ENCODE measurements at regions not wholly inside any gene's neighbourhood (a gene's known extent, or its start where the extent isn't known, plus 50 kb on each side); places are given as distances from the start of the nearest gene placed in this dataset.

- TF ChIP-seq CTCF (IDR thresholded peaks at IDR 0.05; ENCODE audit: low read depth, low read length) (no peak), POLR2A (IDR thresholded peaks at IDR 0.05; ENCODE audit: extremely low read depth, insufficient read length) (no peak), MYC (IDR thresholded peaks at IDR 0.05; ENCODE audit: low read depth, low read length) (no peak)
- TF ChIP-seq, protein P1, sequence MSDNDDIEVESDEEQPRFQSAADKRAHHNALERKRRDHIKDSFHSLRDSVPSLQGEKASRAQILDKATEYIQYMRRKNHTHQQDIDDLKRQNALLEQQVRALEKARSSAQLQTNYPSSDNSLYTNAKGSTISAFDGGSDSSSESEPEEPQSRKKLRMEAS (IDR thresholded peaks at IDR 0.05; ENCODE audit: low read depth, low read length) = no peak
Observed at GRCh38 chr19:28569132-28570131, 643.5 kb downstream of the UQCRFS1 start.
